CD14-positive monocyte (primary cell): ENCODE measurements at regions not wholly inside any gene's neighbourhood (a gene's known extent, or its start where the extent isn't known, plus 50 kb on each side); places are given as distances from the start of the nearest gene placed in this dataset.

Experiments
- DNase-seq, 3 donors: peaks; one replicate each; pipeline ENCODE4 v3.0.0-alpha.2; 2011 to 2022
- H2AFZ ChIP-seq: 2 replicates; pipeline ENCODE4 v1.6.0; 2012; ENCODE audit warnings: mild to moderate bottlenecking, low read depth, low read length, inconsistent platforms; ENCODE audit not compliant: insufficient read depth, poor library complexity, severe bottlenecking
- H3K27ac ChIP-seq, 2 donors: 1 replicate in 1 of 2; 2 replicates in 1 of 2; pipeline ENCODE4 v1.5.1; 2012 to 2013; ENCODE audit warnings: low read length in 2 of 2, control low read depth in 1 of 2, inconsistent platforms in 1 of 2, low read depth in 1 of 2, mild to moderate bottlenecking in 1 of 2
- H3K27me3 ChIP-seq, 2 donors: one replicate each; pipeline versions ENCODE4 v1.6.0 to v1.6.1; 2011 to 2013; ENCODE audit warnings: low read length in 2 of 2; ENCODE audit not compliant: control insufficient read depth in 2 of 2, insufficient read depth in 2 of 2
- H3K36me3 ChIP-seq, 2 donors: replicated peaks in 1 of 2; 1 replicate in 1 of 2; 2 replicates in 1 of 2; pipeline versions ENCODE4 v1.5.1 to v1.6.1; 2012 to 2013; ENCODE audit warnings: low read length in 2 of 2, control low read depth in 1 of 2, inconsistent platforms in 1 of 2, mild to moderate bottlenecking in 1 of 2; ENCODE audit not compliant: insufficient read depth in 2 of 2, control insufficient read depth in 1 of 2
- H3K4me1 ChIP-seq, 2 donors: 1 replicate in 1 of 2; 2 replicates in 1 of 2; pipeline versions ENCODE4 v1.5.1 to v1.6.1; 2012 to 2013; ENCODE audit warnings: low read length in 2 of 2, control low read depth in 1 of 2, inconsistent platforms in 1 of 2, mild to moderate bottlenecking in 1 of 2, moderate library complexity in 1 of 2; ENCODE audit not compliant: insufficient read depth in 2 of 2, control insufficient read depth in 1 of 2
- H3K4me2 ChIP-seq: replicated peaks from 2 replicates; pipeline ENCODE3; 2012; ENCODE audit warnings: low read length, moderate library complexity, mild to moderate bottlenecking; ENCODE audit not compliant: poor library complexity, severe bottlenecking; ENCODE audit errors: extremely low read depth
- H3K4me3 ChIP-seq, 3 experiments: fragments of 200-600 bp in 1 of 3; sonication (generic) in 1 of 3; replicated peaks in 1 of 3; 1 replicate in 2 of 3; 2 replicates in 1 of 3; pipeline ENCODE4 v1.5.1; 2011 to 2013; ENCODE audit warnings: low read length in 3 of 3, mild to moderate bottlenecking in 3 of 3, control low read depth in 2 of 3, low read depth in 2 of 3, inconsistent platforms in 1 of 3, moderate library complexity in 1 of 3
- H3K79me2 ChIP-seq: 2 replicates; pipeline ENCODE4 v1.6.0; 2012; ENCODE audit warnings: mild to moderate bottlenecking, control low read depth, inconsistent platforms, low read length, moderate library complexity; ENCODE audit not compliant: insufficient read depth
- H3K9ac ChIP-seq: 2 replicates; pipeline ENCODE4 v1.6.0; 2017; ENCODE audit warnings: low read length, mild to moderate bottlenecking; ENCODE audit not compliant: insufficient read depth, poor library complexity, severe bottlenecking
- H3K9me3 ChIP-seq, 2 donors: replicated peaks in 1 of 2; 1 replicate in 1 of 2; 2 replicates in 1 of 2; pipeline versions ENCODE4 v1.5.1 to v1.6.1; 2012 to 2013; ENCODE audit warnings: low read length in 2 of 2, control low read depth in 1 of 2; ENCODE audit not compliant: control insufficient read depth in 1 of 2, insufficient read depth in 1 of 2
- H4K20me1 ChIP-seq: 2 replicates; pipeline ENCODE4 v1.6.0; 2012; ENCODE audit warnings: mild to moderate bottlenecking, low read length, control low read depth, moderate library complexity; ENCODE audit not compliant: insufficient read depth
- H3K27ac Mint-ChIP-seq, 7 donors: one replicate each; pipeline ENCODE4 v1.8.0; 2020; ENCODE audit warnings: mild to moderate bottlenecking in 7 of 7, mixed read lengths in 7 of 7, moderate library complexity in 6 of 7, inconsistent platforms in 2 of 7
- H3K27me3 Mint-ChIP-seq, 3 donors: one replicate each; pipeline ENCODE4 v1.8.0; 2021 to 2022; ENCODE audit warnings: low read depth in 3 of 3, mild to moderate bottlenecking in 3 of 3, mixed read lengths in 3 of 3, moderate library complexity in 3 of 3, inconsistent platforms in 1 of 3
- H3K36me3 Mint-ChIP-seq, 2 donors: one replicate each; pipeline ENCODE4 v1.8.0; 2020; ENCODE audit warnings: mixed read lengths in 2 of 2, inconsistent platforms in 1 of 2, mild to moderate bottlenecking in 1 of 2
- H3K4me1 Mint-ChIP-seq: one replicate; pipeline ENCODE4 v1.8.0; 2020; ENCODE audit warnings: mild to moderate bottlenecking, mixed read lengths
- H3K4me3 Mint-ChIP-seq, 2 donors: one replicate each; pipeline ENCODE4 v1.8.0; 2020; ENCODE audit warnings: mild to moderate bottlenecking in 2 of 2, mixed read lengths in 2 of 2, moderate library complexity in 1 of 2
- H3K9me3 Mint-ChIP-seq, 7 donors: one replicate each; pipeline ENCODE4 v1.8.0; 2020 to 2022; ENCODE audit warnings: mixed read lengths in 7 of 7, mild to moderate bottlenecking in 6 of 7, moderate library complexity in 6 of 7, inconsistent platforms in 2 of 7
- CTCF ChIP-seq: fragments of 200-600 bp; IDR thresholded peaks from one replicate; pipeline ENCODE4 v1.8.0; 2022; ENCODE audit warnings: antibody characterized with exemption, mild to moderate bottlenecking
- WGBS: methylation state at CpG from one replicate; pipeline ENCODE4 v1.1.5; 2013; ENCODE audit warnings: missing lambda C conversion rate; ENCODE audit not compliant: insufficient coverage; 5-methylcytosine and 5-hydroxymethylcytosine counted together
- intact Hi-C, 2 donors: fragments of 100-400 bp; cut with micrococcal nuclease; formaldehyde crosslinking; loops; one replicate each; pipeline versions ENCODE4 v1.15.0 to v1.15.1; 2023

DNA sequence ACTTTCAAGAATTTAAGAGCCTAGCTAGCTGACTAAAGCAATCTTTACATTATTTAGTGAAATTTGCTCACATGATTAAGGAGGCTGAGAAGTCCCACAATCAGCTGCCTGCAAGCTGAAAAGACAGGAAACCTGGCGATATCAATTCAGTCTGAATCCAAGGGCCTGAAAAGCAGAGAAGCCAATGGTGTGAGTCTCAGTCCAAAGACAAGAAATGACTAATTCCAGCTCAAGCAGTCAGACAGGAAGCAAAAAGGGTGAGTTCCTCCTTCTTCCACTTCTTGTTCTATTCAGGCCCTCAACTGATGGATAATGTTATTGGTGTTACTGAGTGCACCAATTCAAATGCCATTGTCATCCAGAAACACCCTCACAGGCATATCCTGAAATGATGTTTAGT is 1231.6 kb upstream of the CELF2 start:
- no peaks in the 10 kb centered on the region for H3K27me3 ChIP-seq
- no peaks in the 10 kb centered on the region for H3K9me3 ChIP-seq
- no peak for DNase-seq
- no peak overlapping the region for H3K9ac ChIP-seq
- no peaks in the 10 kb centered on the region for H3K4me1 ChIP-seq
- no peak for TF ChIP-seq CTCF
- Mint-ChIP-seq H3K36me3 (no peaks in the 10 kb centered on the region), H3K4me3 (no peak overlapping the region), H3K27ac (no peak overlapping the region), H3K4me1 (no peaks in the 10 kb centered on the region), H3K9me3 (peaks cover 0 to 7% (median 0%) of the 10 kb centered on the region in 7 donors), H3K27me3 (peaks cover 0 to 1% (median 0%) of the 10 kb centered on the region in 3 donors)
- H3K4me2 ChIP-seq = no peak overlapping the region
- no peaks in the 10 kb centered on the region for H4K20me1 ChIP-seq
- no peaks in the 10 kb centered on the region for H3K36me3 ChIP-seq
- H3K4me3 ChIP-seq = no peak overlapping the region
- no peak overlapping the region for H3K27ac ChIP-seq
- H2AFZ ChIP-seq = no peak overlapping the region
- intact Hi-C loops = no loop called here
- 50% methylated on average over 1 of the region's 1 CpG for WGBS
- no peaks in the 10 kb centered on the region for H3K79me2 ChIP-seq

GRCh38 chr10:9786576-9786975 is 1231.1 kb upstream of the CELF2 start:
- intact Hi-C loops = no loop called here
- no peaks in the 10 kb centered on the region for H3K9me3 ChIP-seq
- H3K4me1 ChIP-seq = no peaks in the 10 kb centered on the region
- WGBS = no CpG with 5 or more reads among the region's 3 CpGs
- DNase-seq = no peak
- H3K79me2 ChIP-seq = no peaks in the 10 kb centered on the region
- H2AFZ ChIP-seq = no peak overlapping the region
- no peak overlapping the region for H3K9ac ChIP-seq
- Mint-ChIP-seq H3K9me3 (peaks cover 0 to 7% (median 0%) of the 10 kb centered on the region in 7 donors), H3K27ac (no peak overlapping the region), H3K36me3 (no peaks in the 10 kb centered on the region), H3K4me1 (no peaks in the 10 kb centered on the region), H3K4me3 (no peak overlapping the region), H3K27me3 (peaks cover 0 to 1% (median 0%) of the 10 kb centered on the region in 3 donors)
- H3K4me3 ChIP-seq = no peak overlapping the region
- no peak for TF ChIP-seq CTCF
- no peak overlapping the region for H3K27ac ChIP-seq
- H3K4me2 ChIP-seq = no peak overlapping the region
- H4K20me1 ChIP-seq = no peaks in the 10 kb centered on the region
- H3K36me3 ChIP-seq = no peaks in the 10 kb centered on the region
- no peaks in the 10 kb centered on the region for H3K27me3 ChIP-seq
